SK-MEL-5 (cell line): ENCODE measurements at regions not wholly inside any gene's neighbourhood (a gene's known extent, or its start where the extent isn't known, plus 50 kb on each side); places are given as distances from the start of the nearest gene placed in this dataset.
"Not testable (repeated sequence)": the region's sequence is repeated elsewhere in the genome, so short reads cannot be mapped to it uniquely, and the experiment has no call there.

Experiments used
- DNase-seq: peaks from one replicate; pipeline ENCODE4 v3.0.0-alpha.2; 2016; ENCODE audit warnings: low read depth, low spot score
- in situ Hi-C: cut with HindIII; loops from 2 replicates; pipeline ENCODE4 v1.10.0; 2016; ENCODE audit warnings: low sequenced_read_pairs, high pct_unique_total_duplicates, low pct_unique_long_range_greater_than_20kb

DNA sequence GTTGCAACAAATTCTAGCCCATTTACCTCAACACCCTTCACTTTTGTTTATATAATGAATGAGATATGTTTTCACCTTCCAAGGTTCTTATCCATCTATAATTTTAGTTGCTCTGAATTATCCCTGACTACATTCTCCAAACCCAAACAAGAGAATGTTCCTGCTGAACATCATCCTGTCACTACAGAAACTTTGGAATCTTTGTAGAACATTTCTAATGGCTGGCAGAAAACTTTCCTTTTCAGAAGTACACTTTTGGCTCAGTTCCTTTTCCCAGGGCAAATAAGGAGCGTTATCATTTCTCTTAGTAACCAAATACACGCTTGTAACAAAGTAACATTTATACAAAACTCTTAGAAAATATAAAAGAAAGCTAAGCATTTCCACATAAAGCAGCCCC lies 860.6 kb upstream of the SEMA6A start:
- in situ Hi-C loops: no loop called here
- DNase-seq: no peak

DNA sequence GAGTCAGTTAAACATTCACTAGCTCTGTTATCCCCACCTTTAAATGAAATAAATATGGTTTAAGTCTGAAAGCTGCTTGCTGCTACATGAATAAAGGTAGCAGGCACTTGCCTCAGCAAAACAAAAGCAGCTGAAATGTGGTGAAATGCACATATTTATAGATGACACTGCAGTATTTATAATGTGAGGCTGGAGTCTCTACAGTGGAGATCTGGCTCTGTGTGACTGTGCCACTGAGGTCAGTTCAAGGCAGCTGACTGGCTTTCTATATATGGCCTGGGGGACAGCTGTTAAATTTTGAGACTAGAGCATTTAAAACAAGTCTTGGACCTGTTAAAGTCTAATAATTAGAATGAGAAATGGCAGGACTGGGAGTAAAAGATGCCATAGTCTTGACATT lies 859.6 kb upstream of the SEMA6A start:
- DNase-seq: no peak
- in situ Hi-C loops: no loop called here

- in situ Hi-C loops: no loop called here
- no peak for DNase-seq
These were observed 859.2 kb upstream of the SEMA6A start for GRCh38 chr5:117433818-117434217.

- in situ Hi-C loops: no loop called here
These were observed 856.5 kb upstream of the SEMA6A start for GRCh38 chr5:117431091-117431490.

GRCh38 chr5:117425163-117425562 lies 850.5 kb upstream of the SEMA6A start:
- DNase-seq: no peak
- in situ Hi-C loops: no loop called here

More at GRCh38 chr5:117431091-117431490, 856.5 kb upstream of the SEMA6A start:
- no peak for DNase-seq

GRCh38 chr5:117424559-117424958 lies 849.9 kb upstream of the SEMA6A start:
- no peak for DNase-seq
- in situ Hi-C loops: no loop called here

GRCh38 chr5:117417501-117417900 lies 842.9 kb upstream of the SEMA6A start:
- DNase-seq: no peak
- in situ Hi-C loops: no loop called here

GRCh38 chr5:117414926-117415325 lies 840.3 kb upstream of the SEMA6A start:
- in situ Hi-C loops: no loop called here
- peak; percentile 75 for DNase-seq

DNA sequence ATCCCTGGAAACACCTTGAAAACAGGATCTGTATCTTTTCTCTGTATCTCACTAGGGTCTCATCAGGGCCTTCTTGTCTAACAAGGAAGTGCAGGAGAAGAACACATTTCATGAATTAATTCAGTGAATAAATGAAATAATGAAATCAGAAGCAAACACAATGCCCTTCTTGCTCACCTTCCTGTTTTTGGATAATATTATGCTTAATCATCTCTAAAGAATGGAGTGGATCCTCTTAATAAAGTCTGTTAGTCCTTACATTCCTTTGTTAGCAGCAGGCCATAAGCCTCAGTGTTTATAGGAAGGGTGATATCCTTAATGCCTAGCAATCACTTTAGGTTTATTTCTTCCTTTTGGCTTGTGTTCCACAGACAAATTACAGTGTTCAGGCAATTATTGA lies 837.1 kb upstream of the SEMA6A start:
- DNase-seq: no peak

DNA sequence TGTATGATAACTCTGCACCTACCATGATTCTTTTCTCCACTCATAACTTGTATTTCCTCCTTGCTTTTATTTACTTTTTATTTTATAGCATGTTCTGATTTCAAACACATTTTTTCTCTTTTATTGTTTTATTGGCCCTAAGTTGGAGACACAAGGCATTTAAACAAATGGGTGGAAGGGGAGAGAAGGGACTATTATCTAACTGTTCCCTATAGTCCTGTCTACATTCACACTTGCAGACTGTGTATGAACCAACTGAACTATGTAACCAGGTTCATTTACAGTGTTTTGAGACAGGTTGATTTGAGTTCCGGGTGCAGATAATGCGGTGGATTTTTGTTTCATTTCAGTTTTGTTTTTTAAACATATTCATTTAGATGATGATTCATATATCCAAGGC lies 830.6 kb upstream of the SEMA6A start:
- no peak for DNase-seq
- in situ Hi-C loops: no loop called here

More for the DNA sequence above, 837.1 kb upstream of the SEMA6A start:
- in situ Hi-C loops: no loop called here

- in situ Hi-C loops: no loop called here
- no peak for DNase-seq
These were observed 820.0 kb upstream of the SEMA6A start for GRCh38 chr5:117394506-117395157.

GRCh38 chr5:117393125-117393524 lies 818.5 kb upstream of the SEMA6A start:
- DNase-seq: no peak
- in situ Hi-C loops: no loop called here

DNA sequence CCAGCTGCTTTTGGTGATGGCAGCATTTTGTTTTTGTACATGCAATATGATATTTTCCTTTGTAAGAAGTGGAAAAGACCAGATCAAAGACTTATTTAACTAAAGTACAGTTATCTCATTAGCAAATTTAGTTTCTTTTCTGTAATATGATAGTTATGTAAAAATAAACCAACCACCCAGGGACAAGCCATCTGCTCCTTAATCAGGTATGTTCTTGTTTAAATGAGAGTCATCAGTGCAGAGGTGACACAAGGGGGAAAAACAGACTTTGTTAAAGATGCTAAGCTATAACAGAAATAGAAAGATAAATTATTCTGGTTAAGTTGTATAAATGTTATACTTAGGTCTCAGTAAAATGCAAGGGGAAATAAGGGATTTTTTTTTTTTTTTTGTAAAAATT lies 805.7 kb upstream of the SEMA6A start:
- DNase-seq: no peak
- in situ Hi-C loops: no loop called here

GRCh38 chr5:117379521-117379920 lies 804.9 kb upstream of the SEMA6A start:
- in situ Hi-C loops: no loop called here
- DNase-seq: no peak

GRCh38 chr5:117376748-117377147 lies 802.1 kb upstream of the SEMA6A start:
- in situ Hi-C loops: no loop called here
- DNase-seq: no peak

DNA sequence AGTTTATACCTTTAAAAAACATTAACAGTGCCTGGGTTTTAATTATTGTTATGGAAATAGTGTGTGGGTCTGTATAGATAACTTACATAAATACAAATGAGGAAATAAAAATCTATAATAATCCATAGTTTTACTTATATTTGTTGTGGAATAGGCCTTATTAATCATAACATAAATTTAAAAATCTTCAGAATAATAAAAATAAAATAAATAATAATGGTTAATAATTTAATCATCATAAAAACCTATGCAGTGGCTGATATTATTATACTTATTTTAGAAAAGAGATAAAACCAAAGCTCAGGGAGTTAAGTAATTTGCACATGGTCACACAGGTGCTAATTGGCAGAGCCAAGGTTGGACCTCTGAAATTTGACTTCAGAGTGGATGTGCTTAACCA lies 785.3 kb upstream of the SEMA6A start:
- in situ Hi-C loops: no loop called here
- no peak for DNase-seq

DNA sequence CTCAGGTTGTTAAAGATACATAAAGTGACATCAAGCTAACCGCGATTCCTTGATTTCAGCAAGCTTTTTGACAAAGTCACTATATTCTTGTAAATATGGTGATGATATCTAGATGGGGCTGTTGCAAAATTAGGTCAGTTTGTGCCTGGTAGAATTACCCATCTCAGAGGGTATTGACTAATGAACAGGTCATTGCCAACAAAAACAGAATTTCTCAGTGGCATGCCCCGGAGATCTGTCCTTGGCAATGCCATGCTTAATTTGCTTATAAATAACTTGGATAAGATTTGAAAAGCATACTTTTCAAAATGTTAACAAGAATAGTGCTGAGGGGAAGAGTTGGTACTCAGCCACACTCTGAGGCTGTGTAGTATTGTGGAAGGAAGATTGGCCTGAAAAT lies 783.3 kb upstream of the SEMA6A start:
- in situ Hi-C loops: no loop called here
- no peak for DNase-seq

DNA sequence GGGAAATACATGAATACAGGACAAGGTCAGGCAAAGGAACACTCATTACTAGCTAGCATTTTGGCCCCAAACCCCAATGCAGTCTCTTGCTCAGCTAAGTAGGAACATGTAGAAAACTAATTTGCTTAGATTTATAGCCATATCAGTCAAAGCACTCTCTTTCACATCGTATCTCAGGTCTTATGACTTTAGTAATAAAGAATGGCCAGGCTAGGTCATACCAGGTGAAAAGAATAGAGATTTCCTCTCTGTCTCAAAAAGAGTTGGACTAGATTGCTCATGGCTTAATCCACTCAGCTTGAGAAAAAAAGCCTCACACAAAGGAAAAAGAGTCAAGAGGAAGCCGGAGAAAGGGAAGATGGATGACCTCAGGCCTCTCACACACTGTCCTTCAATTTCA lies 772.7 kb upstream of the SEMA6A start:
- in situ Hi-C loops: no loop called here
- DNase-seq: no peak

GRCh38 chr5:117343726-117344125 lies 769.1 kb upstream of the SEMA6A start:
- in situ Hi-C loops, DNase-seq: not testable (repeated sequence)
